Mesenchymal stem cell (in vitro differentiated cells and primary cell): ENCODE measurements at regions not wholly inside any gene's neighbourhood (a gene's known extent, or its start where the extent isn't known, plus 50 kb on each side); places are given as distances from the start of the nearest gene placed in this dataset.

ENCODE experiments used
- DNase-seq: peaks from one replicate; pipeline ENCODE4 v3.0.0-alpha.2; 2013
- H2AFZ ChIP-seq: one replicate; pipeline ENCODE4 v1.6.1; 2013; ENCODE audit warnings: low read depth, mild to moderate bottlenecking, control low read depth, inconsistent platforms, low read length, moderate library complexity
- H2AK5ac ChIP-seq: 2 replicates; pipeline ENCODE4 v1.6.1; 2013; ENCODE audit warnings: low read length, moderate library complexity, mild to moderate bottlenecking, inconsistent platforms; ENCODE audit not compliant: severe bottlenecking
- H2BK120ac ChIP-seq: one replicate; pipeline ENCODE4 v1.6.1; 2013; ENCODE audit warnings: low read depth, mild to moderate bottlenecking, inconsistent platforms, low read length, moderate library complexity
- H2BK12ac ChIP-seq, 2 experiments: one replicate each; pipeline ENCODE4 v1.6.1; 2013; ENCODE audit warnings: inconsistent platforms in 2 of 2, low read length in 2 of 2, mild to moderate bottlenecking in 2 of 2, moderate library complexity in 2 of 2, control low read depth in 1 of 2
- H2BK15ac ChIP-seq: one replicate; pipeline ENCODE4 v1.6.1; 2013; ENCODE audit warnings: mild to moderate bottlenecking, low read depth, inconsistent platforms; ENCODE audit not compliant: poor library complexity, severe bottlenecking
- H2BK5ac ChIP-seq: 2 replicates; pipeline ENCODE4 v1.6.1; 2013; ENCODE audit warnings: low read depth, mild to moderate bottlenecking, low read length, control low read depth, inconsistent platforms; ENCODE audit not compliant: poor library complexity, severe bottlenecking
- H3K14ac ChIP-seq, 2 experiments: one replicate each; pipeline ENCODE4 v1.6.1; 2013; ENCODE audit warnings: inconsistent platforms in 2 of 2, low read length in 2 of 2, control low read depth in 1 of 2, mild to moderate bottlenecking in 1 of 2, moderate library complexity in 1 of 2
- H3K18ac ChIP-seq, 2 experiments: one replicate each; pipeline ENCODE4 v1.6.1; 2013; ENCODE audit warnings: inconsistent platforms in 2 of 2, low read length in 2 of 2, control low read depth in 1 of 2, low read depth in 1 of 2, mild to moderate bottlenecking in 1 of 2
- H3K23ac ChIP-seq, 2 experiments: one replicate each; pipeline ENCODE4 v1.6.1; 2013; ENCODE audit warnings: inconsistent platforms in 2 of 2, low read length in 2 of 2, mild to moderate bottlenecking in 2 of 2, moderate library complexity in 2 of 2, control low read depth in 1 of 2
- H3K27ac ChIP-seq: 2 replicates; pipeline ENCODE4 v1.5.1; 2013; ENCODE audit warnings: mild to moderate bottlenecking, moderate library complexity, low read length, control low read depth, inconsistent platforms; ENCODE audit not compliant: poor library complexity, severe bottlenecking
- H3K27me3 ChIP-seq, 2 experiments: 2 replicates each; pipeline versions ENCODE4 v1.6.1 to v1.7.0; 2013; ENCODE audit warnings: low read length in 2 of 2, mild to moderate bottlenecking in 2 of 2, moderate library complexity in 2 of 2, control low read depth in 1 of 2, inconsistent platforms in 1 of 2; ENCODE audit not compliant: control insufficient read depth in 1 of 2, insufficient read depth in 1 of 2
- H3K36me3 ChIP-seq, 2 experiments: 2 replicates each; pipeline versions ENCODE4 v1.6.1 to v1.7.0; 2013; ENCODE audit warnings: low read length in 2 of 2, control low read depth in 1 of 2, inconsistent platforms in 1 of 2, low read depth in 1 of 2, mild to moderate bottlenecking in 1 of 2; ENCODE audit not compliant: insufficient read depth in 2 of 2, control insufficient read depth in 1 of 2
- H3K4ac ChIP-seq, 2 experiments: one replicate each; pipeline ENCODE4 v1.6.1; 2013; ENCODE audit warnings: inconsistent platforms in 2 of 2, low read length in 2 of 2, mild to moderate bottlenecking in 2 of 2, moderate library complexity in 2 of 2, control low read depth in 1 of 2, low read depth in 1 of 2
- H3K4me1 ChIP-seq: 2 replicates; pipeline ENCODE4 v1.6.1; 2013; ENCODE audit warnings: low read depth, low read length, control low read depth; ENCODE audit not compliant: control insufficient read depth, insufficient read depth
- H3K4me2 ChIP-seq: 2 replicates; pipeline ENCODE4 v1.6.1; 2013; ENCODE audit warnings: low read length, mild to moderate bottlenecking, inconsistent platforms; ENCODE audit not compliant: poor library complexity, severe bottlenecking
- H3K4me3 ChIP-seq, 2 experiments: 2 replicates each; pipeline versions ENCODE4 v1.5.1 to v1.7.0; 2013; ENCODE audit warnings: low read length in 2 of 2, mild to moderate bottlenecking in 2 of 2, control low read depth in 1 of 2, low read depth in 1 of 2; ENCODE audit not compliant: insufficient read depth in 1 of 2
- H3K79me1 ChIP-seq: replicated peaks from 2 replicates; pipeline ENCODE4 v1.6.1; 2013; ENCODE audit warnings: mild to moderate bottlenecking, control low read depth, low read length, inconsistent platforms; ENCODE audit not compliant: poor library complexity, severe bottlenecking
- H3K9ac ChIP-seq: 2 replicates; pipeline ENCODE4 v1.7.0; 2013; ENCODE audit warnings: mild to moderate bottlenecking, low read length, moderate library complexity
- H3K9me3 ChIP-seq: 2 replicates; pipeline ENCODE4 v1.7.0; 2013; ENCODE audit warnings: mild to moderate bottlenecking, low read length; ENCODE audit not compliant: control insufficient read depth
- H4K8ac ChIP-seq: one replicate; pipeline ENCODE4 v1.6.1; 2013; ENCODE audit warnings: inconsistent platforms, mild to moderate bottlenecking, low read length, moderate library complexity
- H4K91ac ChIP-seq: one replicate; pipeline ENCODE4 v1.6.1; 2013; ENCODE audit warnings: mild to moderate bottlenecking, low read length, inconsistent platforms
- WGBS: methylation state at CpG from one replicate; pipeline ENCODE4 v1.1.7; 2013; ENCODE audit warnings: mixed read lengths; 5-methylcytosine and 5-hydroxymethylcytosine counted together

DNA sequence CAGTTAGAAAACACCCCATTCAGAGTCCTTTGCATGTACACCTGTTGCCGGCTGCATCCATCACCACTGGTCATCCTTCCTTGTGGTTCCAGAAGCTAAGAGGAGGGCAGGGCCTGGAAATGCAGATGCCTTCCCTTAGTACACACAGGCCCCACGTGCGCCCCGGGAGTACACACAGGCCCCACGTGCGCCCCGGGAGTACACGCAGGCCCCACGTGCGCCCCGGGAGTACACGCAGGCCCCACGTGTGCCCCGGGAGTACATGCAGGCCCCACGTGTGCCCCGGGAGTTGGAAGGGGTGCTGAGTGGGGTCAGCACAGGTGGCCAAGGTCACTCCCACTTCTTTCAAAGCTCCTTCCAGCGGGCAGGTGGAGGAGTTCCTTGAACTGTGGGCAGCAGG lies 1141.9 kb downstream of the BRD1 start:
- 90% methylated on average over 17 of the region's 17 CpGs for WGBS
- Histone ChIP-seq H2AK5ac (no peak overlapping the region), H4K8ac (no peak overlapping the region), H2BK5ac (no peak overlapping the region), H3K4me1 (no peaks in the 10 kb centered on the region), H2AFZ (no peak overlapping the region), H3K79me1 (no peaks in the 10 kb centered on the region), H2BK120ac (no peak overlapping the region), H3K4ac (no peak overlapping the region), H3K36me3 (no peaks in the 10 kb centered on the region), H3K9me3 (no peaks in the 10 kb centered on the region), H3K23ac (no peak overlapping the region), H3K4me3 (no peak overlapping the region), H2BK15ac (no peak overlapping the region), H3K27me3 (no peaks in the 10 kb centered on the region), H3K14ac (no peak overlapping the region), H3K9ac (no peak overlapping the region), H4K91ac (no peak overlapping the region), H2BK12ac (no peak overlapping the region), H3K4me2 (no peak overlapping the region), H3K27ac (no peak overlapping the region), H3K18ac (no peak overlapping the region)
- no peak for DNase-seq

DNA sequence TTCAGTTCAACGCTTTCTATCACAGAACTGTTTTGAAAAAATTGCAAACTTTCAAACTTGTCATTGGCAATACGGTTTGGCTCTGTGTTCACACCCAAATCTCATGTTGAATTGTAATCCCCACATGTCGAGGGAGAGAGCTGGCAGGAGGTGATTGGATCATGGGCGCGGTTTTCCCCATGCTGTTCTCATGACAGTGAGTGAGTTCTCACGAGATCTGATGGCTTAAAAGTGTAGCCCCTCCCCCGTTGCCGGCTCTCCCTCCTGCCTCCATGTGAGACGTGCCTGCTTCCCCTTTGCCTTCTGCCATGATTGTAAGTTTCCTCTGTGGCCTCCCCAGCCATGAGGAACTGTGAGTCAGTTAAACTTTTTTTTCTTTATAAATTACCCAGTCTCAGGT lies 1144.0 kb downstream of the BRD1 start:
- H2BK5ac ChIP-seq = no peak overlapping the region

DNA sequence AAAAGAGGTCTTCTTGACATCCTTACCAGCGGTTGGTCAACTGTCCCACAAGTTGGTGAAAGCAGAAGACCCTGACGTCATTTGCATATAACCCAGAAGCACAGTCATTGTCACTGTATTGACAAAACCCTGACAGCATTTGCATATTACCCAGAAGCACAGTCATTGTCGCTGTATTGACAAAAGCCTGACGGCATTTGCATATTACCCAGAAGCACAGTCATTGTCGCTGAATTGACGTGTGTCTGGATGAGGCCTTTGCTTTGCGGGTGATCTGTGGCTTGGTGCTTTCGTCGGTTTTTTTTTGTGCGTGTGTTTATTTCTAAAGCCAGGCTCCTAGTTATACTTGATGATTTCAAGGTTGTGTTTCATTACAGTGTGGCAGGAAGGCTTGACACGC lies 1145.2 kb downstream of the BRD1 start:
- Histone ChIP-seq H3K14ac (no peak overlapping the region), H3K27ac (no peak overlapping the region)
- WGBS = 83% methylated on average over 11 of the region's 11 CpGs

More for the DNA sequence above, 1144.0 kb downstream of the BRD1 start:
- 76% methylated on average over 9 of the region's 9 CpGs for WGBS
- H3K9ac ChIP-seq = no peak overlapping the region
- H3K4ac ChIP-seq = no peak overlapping the region
- H2AK5ac ChIP-seq = no peak overlapping the region
- H2AFZ ChIP-seq = no peak overlapping the region
- no peak overlapping the region for H2BK12ac ChIP-seq
- no peak overlapping the region for H4K8ac ChIP-seq
- no peak overlapping the region for H3K18ac ChIP-seq
- H3K14ac ChIP-seq = no peak overlapping the region
- no peaks in the 10 kb centered on the region for H3K79me1 ChIP-seq
- H3K27ac ChIP-seq = no peak overlapping the region
- no peak overlapping the region for H2BK120ac ChIP-seq
- no peak overlapping the region for H4K91ac ChIP-seq
- H3K27me3 ChIP-seq = no peaks in the 10 kb centered on the region
- no peak overlapping the region for H3K4me3 ChIP-seq
- H3K9me3 ChIP-seq = no peaks in the 10 kb centered on the region
- H2BK15ac ChIP-seq = no peak overlapping the region
- H3K4me2 ChIP-seq = no peak overlapping the region
- no peak for DNase-seq
- H3K36me3 ChIP-seq = no peaks in the 10 kb centered on the region
- H3K23ac ChIP-seq = no peak overlapping the region
- H3K4me1 ChIP-seq = no peaks in the 10 kb centered on the region

GRCh38 chr22:48680601-48681000 lies 1147.1 kb downstream of the BRD1 start:
- Histone ChIP-seq H3K9me3 (no peaks in the 10 kb centered on the region), H3K9ac (no peak overlapping the region), H3K79me1 (no peaks in the 10 kb centered on the region), H3K18ac (no peak overlapping the region), H2BK12ac (no peak overlapping the region), H2AFZ (no peak overlapping the region), H3K4me1 (no peaks in the 10 kb centered on the region), H2BK5ac (no peak overlapping the region), H3K4ac (no peak overlapping the region), H3K27me3 (no peaks in the 10 kb centered on the region), H3K4me2 (no peak overlapping the region), H3K4me3 (no peak overlapping the region), H2AK5ac (no peak overlapping the region), H3K23ac (no peak overlapping the region), H3K27ac (no peak overlapping the region), H4K8ac (no peak overlapping the region), H2BK15ac (no peak overlapping the region), H4K91ac (no peak overlapping the region), H3K14ac (no peak overlapping the region), H2BK120ac (no peak overlapping the region), H3K36me3 (no peaks in the 10 kb centered on the region)
- WGBS = 66% methylated on average over 11 of the region's 11 CpGs
- DNase-seq = no peak

More for the DNA sequence above, 1145.2 kb downstream of the BRD1 start:
- Histone ChIP-seq H4K8ac (no peak overlapping the region), H3K4me2 (no peak overlapping the region), H3K23ac (no peak overlapping the region), H3K9me3 (no peaks in the 10 kb centered on the region), H3K9ac (no peak overlapping the region), H3K79me1 (no peaks in the 10 kb centered on the region), H3K36me3 (no peaks in the 10 kb centered on the region), H3K18ac (no peak overlapping the region), H2AFZ (no peak overlapping the region), H2BK120ac (no peak overlapping the region), H3K4ac (no peak overlapping the region), H2BK12ac (no peak overlapping the region), H3K27me3 (no peaks in the 10 kb centered on the region), H4K91ac (no peak overlapping the region), H3K4me1 (no peaks in the 10 kb centered on the region), H2AK5ac (no peak overlapping the region), H2BK15ac (no peak overlapping the region), H3K4me3 (no peak overlapping the region), H2BK5ac (no peak overlapping the region)
- DNase-seq = no peak
